C1 segment of cervical spinal cord (tissue), 14 donors: ENCODE measurements at regions not wholly inside any gene's neighbourhood (a gene's known extent, or its start where the extent isn't known, plus 50 kb on each side); places are given as distances from the start of the nearest gene placed in this dataset.
"Not testable (repeated sequence)": the region's sequence is repeated elsewhere in the genome, so short reads cannot be mapped to it uniquely, and the experiment has no call there.

Source experiments
- DNase-seq, 14 donors: peaks; one replicate each; lab custom pipeline; 2025; lab: John Stamatoyannopoulos, UW

DNA sequence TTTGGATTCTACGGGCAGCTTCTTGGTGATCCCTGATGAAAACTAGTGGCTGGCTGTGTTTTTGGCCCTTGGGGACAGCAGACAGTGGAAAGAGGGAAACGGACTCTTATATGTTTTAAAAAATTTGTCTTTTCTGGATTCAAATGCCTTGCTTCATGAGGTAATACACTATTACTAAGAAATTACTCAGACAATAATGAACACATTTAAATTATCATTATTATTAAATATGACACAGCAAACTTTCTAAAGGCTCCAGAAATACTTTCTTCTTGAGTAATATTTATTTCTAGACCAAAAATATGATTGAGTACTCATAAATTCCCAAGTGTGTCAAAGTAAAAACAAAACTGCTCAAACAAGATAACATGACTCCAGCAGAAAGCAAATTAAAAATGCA, 520.7 kb upstream of the AADAT start:
- no peak for DNase-seq

DNA sequence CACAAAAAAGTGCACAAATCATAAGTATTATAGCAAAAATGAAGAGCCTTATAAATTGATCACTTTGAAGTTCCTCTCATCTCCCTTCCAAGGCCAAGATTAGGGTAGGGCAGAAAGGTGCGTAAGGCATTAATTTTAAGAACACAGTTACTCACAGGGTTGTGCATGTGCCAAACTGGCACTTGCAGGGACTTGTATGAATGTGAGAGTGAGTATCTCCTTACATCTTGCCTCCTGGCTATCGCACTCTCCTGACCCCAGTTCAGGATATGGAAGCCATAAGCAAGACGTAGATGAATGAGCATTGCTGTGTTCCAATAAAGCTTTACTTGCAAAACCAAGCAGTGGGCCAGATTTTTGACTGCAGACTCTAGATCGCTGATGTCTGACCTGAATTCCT, 510.1 kb upstream of the AADAT start:
- DNase-seq = no peak

DNA sequence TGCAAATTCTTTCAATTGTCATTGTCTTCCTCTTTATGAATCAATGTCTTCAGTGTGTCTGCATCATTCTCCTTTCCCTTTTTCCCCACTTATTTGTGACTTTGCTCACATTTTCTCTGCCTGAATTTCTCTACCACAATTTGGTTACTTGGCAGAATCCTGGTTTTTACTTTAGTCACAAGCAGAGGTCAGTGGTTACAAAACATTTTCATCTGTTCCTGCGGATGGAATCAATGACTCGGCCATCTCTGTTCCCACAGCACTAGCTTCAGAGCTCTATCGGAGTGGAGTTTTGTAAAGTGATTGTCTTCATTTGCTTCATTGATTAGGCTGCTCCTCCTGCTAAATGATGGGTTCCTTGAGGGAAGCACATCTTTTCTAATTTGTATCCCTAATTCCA, 501.3 kb upstream of the AADAT start:
- no peak for DNase-seq

DNA sequence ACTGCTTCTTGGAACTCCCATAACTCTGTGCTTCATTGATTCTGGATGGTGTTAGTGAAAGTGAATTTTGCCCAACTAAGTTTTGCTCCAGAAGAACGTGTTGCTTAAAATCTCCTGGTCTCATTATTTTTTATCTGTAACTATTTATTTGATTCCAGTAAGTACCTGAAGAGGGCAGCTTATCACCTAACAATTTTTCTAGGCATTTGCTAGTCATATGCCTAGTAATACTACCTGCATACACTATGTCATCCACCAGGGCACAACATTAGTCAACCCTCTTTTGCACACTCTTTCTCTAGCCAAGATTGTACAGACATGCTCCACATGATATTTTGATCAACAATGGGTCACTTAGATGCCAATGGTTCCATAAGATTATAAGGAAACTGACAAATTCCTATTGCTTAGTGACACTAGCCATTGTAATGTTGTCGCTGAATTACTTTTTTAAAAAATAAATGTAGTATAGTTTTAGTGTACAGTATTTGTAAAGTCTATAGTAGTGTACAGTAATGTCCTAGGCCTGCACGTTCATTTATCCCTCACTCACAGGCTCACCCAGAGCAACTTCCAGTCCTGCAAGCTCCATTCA, 499.9 kb upstream of the AADAT start:
- no peak for DNase-seq

DNA sequence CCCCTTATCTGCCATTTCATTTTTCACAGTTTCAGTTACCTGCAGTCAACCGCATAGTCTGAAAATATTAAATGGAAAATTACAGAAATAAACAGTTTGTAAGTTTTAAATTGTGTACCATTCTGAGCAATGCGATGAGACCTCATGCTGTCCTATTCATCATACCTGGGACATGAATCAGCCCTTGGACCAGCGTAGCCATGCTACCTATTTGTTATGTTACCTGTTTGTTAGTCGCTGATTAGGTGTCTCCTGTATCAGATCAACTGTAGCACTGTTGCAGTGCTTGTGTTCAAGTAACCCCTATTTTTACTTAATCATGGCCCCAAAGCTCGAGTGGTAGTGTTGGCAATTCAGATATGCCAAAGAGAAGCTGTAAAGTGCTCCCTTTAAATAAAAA, 492.2 kb upstream of the AADAT start:
- no peak for DNase-seq

DNA sequence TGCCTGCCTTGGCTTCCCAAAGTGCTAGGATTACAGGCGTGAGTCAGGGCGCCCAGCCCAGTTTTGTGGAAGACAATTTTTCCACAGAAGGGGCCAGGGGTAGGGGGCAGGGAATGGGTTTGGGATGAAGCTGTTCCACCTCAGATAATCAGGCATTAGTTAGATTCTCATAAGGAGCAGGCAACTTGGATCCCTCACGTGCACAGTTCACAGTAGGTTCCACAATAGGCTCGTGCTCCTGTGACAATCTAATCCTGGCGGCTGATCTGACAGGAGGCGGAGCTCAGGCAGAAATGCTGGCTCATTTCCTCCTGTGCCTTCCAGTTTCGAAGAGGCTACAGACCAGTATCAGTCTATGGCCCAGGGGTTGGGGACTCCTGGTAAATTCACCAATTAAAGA, 491.6 kb upstream of the AADAT start:
- no peak for DNase-seq

DNA sequence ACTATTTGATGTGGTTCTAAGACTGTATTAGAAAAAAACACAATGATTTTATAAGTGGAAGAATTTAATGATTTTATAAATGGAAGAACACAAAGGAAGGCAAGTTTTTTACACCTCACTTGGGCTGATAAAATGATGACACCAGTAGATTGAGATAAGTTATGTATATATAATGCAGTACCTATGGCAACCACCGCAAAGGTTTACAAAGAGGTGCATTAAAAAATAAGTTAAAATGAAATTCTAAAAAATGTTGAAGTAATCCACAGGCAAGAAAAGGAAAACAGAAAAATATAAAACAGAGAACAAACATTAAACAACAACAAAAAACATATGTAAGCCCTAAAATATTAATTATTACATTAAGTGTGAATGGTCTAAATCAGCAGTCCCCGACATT, 490.9 kb upstream of the AADAT start:
- no peak for DNase-seq

DNA sequence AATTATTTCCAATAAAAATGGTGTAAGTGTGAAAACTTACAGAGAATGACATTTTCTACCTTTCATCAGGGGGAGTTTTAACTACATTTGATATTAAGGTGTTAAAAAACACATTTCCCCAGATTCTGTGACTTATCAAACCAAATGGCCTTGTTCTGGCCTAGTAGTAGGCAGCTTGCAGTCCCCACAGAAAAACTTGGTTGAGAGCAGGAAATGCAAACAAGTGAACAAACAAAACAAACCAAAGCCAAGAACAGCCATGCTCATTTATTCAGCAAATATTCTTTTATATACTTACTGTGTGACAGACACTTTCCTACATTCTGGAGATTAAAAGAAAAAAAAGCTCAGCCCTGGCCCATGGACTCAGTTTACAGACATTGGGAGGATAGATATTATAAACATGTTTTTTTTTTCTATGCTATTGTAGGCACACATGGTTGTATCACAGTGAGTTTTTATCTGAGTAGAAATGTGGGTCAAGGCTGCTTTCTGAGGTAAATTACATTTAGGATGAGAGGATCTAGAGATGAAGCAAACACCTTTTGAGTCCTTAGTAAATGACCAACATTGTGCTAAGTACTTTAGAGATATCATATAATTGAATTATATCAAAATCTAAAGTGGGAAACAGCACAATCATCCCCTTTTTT, 449.2 kb upstream of the AADAT start:
- DNase-seq = no peak

DNA sequence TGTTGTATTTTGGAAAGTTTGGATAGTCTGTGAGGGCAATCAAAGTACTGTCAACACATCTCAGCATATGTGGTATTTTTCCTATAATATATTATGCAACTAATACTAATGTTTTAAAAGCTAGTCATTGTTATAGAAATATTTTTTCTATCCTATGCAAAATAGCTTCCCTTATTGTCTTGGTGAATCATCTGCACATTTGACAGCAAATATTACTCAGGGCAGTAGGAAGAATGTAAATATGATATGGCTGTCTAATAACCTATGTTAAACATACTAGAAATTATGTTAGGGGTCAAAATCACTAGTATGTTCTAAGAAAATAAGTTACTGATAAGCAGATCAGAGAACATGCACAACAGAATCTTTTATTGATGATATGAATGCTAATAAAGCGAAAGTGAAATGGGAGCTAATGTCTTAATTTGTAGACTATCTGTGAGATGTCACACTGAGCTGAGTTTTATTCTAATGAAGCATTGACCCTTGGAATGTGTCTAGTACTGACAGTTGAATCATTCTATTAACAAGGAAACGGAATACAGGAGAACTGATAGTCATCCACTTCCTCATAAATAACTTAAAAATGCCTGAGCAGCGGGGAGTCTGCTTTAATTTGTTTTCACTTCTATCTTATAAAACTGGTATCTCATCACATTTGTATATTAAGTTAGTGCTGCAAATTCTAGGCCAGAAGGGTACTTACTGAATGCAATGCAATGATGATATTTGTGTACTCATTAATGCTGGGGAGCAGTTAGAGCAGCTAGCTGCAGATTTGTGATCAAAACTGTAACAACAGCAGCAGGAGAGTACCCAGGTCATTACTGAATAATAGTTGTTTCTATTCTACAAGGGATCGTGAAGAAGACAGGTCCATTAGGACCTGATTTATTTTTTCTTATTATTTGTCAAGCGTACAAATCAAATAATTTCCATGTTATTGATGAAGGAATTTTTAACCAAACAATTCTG, 440.3 kb upstream of the AADAT start:
- DNase-seq = no peak

DNA sequence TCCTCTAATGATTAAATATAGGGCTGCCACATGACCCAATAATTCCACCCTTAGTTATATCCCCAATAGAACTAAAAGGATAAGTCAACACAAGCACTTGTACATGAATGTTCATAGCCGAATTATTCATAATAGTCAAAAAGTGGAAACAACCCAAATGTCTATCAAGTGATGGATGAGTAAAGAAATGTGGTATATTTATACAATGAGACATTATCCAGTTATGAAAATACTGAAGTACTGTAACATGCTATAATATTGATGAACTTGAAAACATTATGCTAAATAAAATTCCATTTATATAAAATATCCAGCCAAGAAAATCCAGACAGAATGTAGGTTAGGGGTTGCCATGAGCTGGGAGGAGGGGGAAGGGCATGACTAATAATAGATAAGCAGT, 436.7 kb upstream of the AADAT start:
- no peak for DNase-seq

DNA sequence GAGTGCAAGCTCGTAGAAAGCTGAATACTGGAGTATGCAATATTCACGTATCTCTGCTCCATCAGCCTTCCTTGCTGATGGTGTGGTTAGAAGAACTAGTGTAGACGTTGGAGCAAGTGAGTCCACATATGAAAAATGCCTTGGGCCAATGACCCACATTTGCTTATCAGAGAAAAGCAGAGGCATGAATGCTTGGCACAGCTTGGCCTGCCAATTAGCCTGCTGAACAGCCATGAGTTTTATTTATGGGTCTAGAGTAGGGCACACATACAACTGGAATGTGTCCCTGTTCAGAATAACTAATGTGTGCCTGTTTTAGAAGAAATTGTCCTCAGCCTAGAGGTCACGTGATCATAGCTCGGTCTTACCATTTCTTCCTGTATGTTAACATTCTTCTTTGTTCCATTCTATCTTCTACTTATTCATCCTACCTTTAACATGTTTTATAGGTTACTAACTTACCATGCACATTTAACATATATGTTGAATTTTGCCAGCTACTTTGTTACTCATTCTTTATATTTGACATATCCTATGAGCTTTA, 432.7 kb upstream of the AADAT start:
- DNase-seq = no peak

DNA sequence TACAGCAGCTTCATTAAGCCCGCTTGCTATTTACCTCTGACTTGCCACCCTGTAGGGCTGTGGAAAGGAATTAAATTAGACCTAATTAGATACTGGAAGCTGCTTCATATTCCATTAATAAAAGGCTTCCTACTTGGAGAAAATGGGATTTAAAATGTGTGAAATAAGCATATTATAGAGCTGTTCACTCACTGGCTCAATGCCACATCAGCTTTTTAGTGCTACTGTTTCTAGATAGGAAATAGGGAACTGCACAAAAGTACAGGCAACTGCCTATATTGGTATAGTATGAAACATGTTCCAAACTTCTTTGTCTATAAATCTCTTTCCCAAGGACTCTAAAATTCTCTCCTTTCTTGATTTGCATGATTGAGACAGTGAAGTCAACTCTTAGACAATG, 407.9 kb upstream of the AADAT start:
- DNase-seq = no peak

DNA sequence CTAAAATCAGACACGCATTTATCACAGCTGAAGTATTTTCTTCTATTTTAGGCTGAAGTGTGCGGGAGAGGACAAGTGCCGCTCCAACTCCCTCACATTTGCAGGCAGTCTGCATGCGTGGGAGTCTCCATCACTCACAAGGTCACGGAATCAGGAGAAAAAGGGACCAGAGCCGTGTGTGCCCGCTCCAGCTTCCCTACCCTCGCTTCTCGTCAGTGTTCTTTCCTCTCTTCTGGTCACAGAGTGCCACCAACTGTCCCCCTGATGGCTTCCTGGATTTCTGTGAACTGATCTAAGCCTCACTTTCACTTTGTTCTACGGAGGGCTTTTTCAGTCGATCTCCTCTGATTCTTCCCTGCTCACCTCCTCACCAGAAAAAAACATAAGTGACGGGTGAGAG, 407.4 kb upstream of the AADAT start:
- DNase-seq = no peak

DNA sequence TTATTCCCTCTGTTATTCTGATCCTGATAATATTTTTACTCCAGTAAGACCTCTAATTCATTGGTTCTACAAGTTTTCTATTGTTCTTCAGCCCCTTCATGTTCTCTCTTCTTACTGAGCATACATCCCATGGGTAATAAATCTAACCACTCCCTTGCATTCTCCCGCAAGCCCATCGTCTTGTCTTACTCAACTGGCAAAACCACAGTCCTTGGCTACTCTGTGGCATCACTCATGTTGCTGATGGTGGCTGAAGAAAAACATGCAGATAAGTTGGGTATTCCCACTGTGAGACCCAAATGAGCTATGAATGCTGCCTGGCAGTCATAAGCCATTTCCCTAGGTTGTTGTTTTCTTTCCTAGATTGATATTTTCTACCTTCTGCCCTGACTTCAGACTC, 402.2 kb upstream of the AADAT start:
- DNase-seq = no peak

DNA sequence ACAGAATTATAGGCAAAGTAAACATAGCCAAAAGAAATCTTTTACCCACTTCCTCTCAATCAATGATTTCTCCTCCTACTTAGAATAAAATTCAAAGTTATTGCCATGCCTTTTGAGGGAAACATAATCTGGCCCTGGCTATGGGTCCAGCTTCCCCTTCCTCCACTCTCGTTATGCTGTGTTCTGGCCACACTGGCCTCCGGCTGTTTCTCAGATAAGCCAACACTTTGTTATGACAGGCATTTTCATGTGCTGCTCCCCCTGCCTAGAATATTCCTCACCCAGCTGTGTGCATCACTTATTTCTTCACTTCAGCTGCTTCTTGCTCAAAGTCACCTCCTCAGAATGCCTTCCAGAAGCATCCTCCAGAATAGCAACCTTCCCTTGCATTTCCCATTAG, 386.6 kb upstream of the AADAT start:
- no peak for DNase-seq

DNA sequence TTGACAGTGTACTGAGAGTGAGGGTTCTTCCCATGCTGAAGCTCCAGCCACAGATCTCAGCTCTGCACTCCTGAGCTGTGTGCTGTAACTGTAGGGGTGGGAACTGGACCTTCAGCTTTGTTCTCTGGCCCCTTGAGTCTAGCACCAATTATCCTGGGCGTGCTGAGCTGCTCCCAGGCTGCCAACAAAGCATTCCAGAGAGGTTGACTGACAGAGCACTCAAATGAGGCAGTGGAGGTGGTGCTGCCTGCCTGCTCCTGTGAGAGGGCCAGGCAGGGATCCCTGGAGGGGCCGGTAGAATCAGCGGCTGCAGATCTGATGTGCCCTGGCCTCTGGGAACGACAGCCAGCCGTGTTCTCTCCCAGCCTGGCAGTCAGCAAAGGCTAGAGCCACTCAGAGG, 375.7 kb upstream of the AADAT start:
- DNase-seq = no peak

DNA sequence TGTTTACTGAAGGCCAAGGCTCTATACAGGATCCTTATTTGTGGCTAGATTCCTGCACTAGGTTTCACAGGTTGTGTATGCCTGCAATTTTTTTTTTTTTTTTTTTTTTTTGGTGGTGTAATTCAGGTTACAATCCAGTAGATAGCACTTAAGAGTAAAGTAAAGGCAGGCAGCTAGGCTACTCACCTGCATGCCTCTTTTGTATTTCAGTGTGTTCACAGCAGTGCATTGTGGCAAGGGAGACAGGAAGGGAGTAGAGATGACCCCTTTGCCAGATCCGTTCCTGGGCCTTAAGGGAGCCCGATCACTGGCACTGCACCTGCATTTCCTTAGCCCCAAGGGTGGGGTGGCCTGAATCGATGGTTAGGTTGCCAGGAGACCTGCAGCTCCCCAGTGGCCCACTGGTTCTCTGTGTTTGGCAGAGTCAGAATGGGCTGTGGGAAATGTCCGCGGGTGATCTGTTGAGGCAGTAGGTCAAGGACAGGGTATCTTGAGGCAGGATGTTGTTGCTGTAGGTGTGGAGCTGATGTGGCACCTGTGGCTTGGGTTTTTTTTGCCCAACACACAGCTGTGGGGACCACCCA, 374.9 kb upstream of the AADAT start:
- no peak for DNase-seq

DNA sequence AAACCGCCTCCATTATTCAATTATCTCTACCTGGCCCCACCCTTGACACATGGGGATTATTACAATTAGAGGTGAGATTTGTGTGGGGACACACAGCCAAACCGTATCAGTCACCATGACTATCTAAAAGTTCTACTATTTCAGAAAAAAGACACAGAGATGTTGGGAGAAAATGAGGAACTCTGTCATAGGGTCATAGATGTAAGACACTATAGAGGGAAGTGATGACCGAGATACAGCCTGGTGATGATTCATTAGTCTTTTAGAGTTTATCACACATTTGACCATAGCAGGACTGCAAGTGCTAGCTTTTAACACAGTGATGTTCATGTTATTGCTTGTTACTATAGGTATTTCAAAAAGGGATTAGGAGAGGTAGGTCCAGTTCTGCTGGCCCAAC, 357.0 kb upstream of the AADAT start:
- DNase-seq = no peak

DNA sequence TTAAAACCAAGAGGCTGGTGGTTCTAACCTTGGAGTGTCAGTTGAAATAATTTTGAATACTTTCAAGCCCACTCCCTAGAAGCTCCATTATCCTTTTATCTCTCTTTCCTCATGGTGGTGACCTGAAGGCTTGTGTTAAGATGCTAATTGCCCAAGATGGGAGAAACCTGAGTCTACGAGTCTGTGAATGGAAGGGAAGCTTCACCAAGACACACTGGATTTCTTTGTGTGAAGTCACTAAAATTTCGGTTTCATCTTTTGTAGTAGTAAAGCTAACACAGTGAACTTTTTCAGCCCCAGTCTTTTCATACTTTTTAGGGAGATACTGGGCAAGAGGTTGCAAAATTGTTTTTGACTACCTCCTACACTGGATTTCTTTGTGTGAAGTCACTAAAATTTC, 351.4 kb upstream of the AADAT start:
- DNase-seq = not testable (repeated sequence)

DNA sequence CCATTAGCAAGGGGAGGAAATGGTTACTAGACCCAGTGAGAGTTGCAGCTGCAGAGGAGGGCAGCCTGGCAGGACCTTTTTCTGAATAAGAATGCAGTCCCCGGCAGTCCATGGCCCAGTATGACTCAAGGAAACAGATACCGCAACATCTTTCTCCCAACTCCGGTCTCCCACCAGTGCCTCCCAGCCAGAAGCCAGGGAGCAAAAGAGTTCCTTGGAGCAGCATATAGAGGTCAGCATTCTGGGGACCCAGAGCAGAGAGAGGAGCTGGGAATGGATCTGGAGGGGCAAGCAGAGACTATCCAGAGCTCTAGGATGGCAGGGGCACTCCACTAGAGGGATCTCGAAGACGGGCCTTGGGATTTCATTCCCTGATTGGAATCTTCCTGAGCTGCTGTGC, 339.2 kb upstream of the AADAT start:
- no peak for DNase-seq

DNA sequence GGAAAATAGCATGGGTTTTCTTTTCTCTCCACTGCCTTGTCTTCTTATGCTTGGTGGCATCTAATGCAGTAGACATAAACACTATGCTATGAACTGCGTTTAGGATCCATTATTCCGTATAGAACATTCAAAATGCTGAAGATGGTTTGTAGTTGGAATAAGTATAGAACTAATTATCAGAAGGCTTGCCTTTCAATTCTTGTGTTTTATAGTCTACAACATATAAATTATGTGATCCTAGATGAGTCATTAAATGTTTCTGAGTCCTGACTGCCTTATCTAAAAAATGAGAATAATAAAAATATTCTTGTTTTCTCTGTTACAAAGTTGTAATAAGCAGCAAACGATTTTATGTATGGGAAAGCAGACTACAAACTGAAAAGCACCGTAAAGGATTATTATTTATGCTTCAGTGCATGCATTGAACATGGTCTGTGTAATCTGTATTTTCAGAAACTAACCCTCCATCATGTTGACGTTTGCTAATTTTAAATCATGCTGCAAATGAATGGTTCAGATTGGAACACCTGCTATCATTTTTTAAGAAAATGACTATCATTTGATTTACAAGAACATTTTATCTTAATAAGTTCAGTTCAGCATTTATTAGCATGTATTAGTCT, 335.9 kb upstream of the AADAT start:
- no peak for DNase-seq

DNA sequence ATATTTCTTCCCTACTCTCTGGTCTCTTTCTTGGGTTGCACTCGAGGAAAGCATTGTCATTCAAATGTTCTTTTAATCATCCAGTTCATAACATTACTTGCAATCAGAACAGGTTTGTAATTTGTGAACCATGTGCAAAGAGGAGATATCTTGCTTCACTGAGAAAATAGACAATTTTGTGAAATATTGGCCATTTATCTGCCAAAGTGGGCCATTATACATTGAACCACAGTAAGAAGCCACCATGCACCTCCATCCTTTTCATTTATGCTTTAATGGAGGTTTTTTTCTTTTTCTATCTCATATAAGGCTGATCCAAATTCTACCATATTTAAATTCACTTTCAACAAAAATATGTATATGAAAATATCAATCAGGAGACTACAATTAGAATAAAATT, 335.3 kb upstream of the AADAT start:
- no peak for DNase-seq
